ENCODE measurements at regions not wholly inside any gene's neighbourhood (a gene's known extent, or its start where the extent isn't known, plus 50 kb on each side); places are given as distances from the start of the nearest gene placed in this dataset.

- Histone ChIP-seq H3K4me1 (ENCODE audit: low read depth) (no peaks in the 10 kb centered on the region), H3K9me3 (ENCODE audit: low read depth) (no peaks in the 10 kb centered on the region), H3K27ac (no peak overlapping the region), H3K36me3 (no peaks in the 10 kb centered on the region), H3K4me3 (no peak overlapping the region), H3K27me3 (no peaks in the 10 kb centered on the region)
- no peak for TF ChIP-seq CTCF (IDR thresholded peaks at IDR 0.05; ENCODE audit: low read depth, low read length)
- no peak for DNase-seq (ENCODE audit: low read depth in 1 of 2, low spot score in 1 of 2)
Measured at GRCh38 chr12:127304751-127305725, 961.9 kb upstream of the TMEM132C start.

- Histone ChIP-seq H3K4me3 (no peak overlapping the region), H3K36me3 (no peaks in the 10 kb centered on the region), H3K4me1 (ENCODE audit: low read depth) (no peaks in the 10 kb centered on the region), H3K27ac (no peak overlapping the region), H3K27me3 (no peaks in the 10 kb centered on the region), H3K9me3 (ENCODE audit: low read depth) (no peaks in the 10 kb centered on the region)
- no peak for TF ChIP-seq CTCF (IDR thresholded peaks at IDR 0.05; ENCODE audit: low read depth, low read length)
- no peak for DNase-seq (ENCODE audit: low read depth in 1 of 2, low spot score in 1 of 2)
Measured at GRCh38 chr12:127306604-127307215, 960.3 kb upstream of the TMEM132C start.

- TF ChIP-seq CTCF (IDR thresholded peaks at IDR 0.05; ENCODE audit: low read depth, low read length), result no peak
- Histone ChIP-seq H3K4me1 (ENCODE audit: low read depth) (peaks cover 4% of the 10 kb centered on the region), H3K27ac (no peak overlapping the region), H3K36me3 (no peaks in the 10 kb centered on the region), H3K4me3 (no peak overlapping the region), H3K27me3 (no peaks in the 10 kb centered on the region), H3K9me3 (ENCODE audit: low read depth) (no peaks in the 10 kb centered on the region)
- DNase-seq (ENCODE audit: low read depth in 1 of 2, low spot score in 1 of 2), result no peak
Measured at GRCh38 chr12:127307528-127307927, 959.4 kb upstream of the TMEM132C start.

GRCh38 chr12:127308148-127308547, 958.8 kb upstream of the TMEM132C start:
- TF ChIP-seq CTCF (IDR thresholded peaks at IDR 0.05; ENCODE audit: low read depth, low read length), result no peak
- no peak for DNase-seq (ENCODE audit: low read depth in 1 of 2, low spot score in 1 of 2)
- no peaks in the 10 kb centered on the region for H3K36me3 ChIP-seq
- no peak overlapping the region for H3K4me3 ChIP-seq
- no peak overlapping the region for H3K27ac ChIP-seq
- peaks cover 4% of the 10 kb centered on the region for H3K4me1 ChIP-seq (ENCODE audit: low read depth)
- no peaks in the 10 kb centered on the region for H3K9me3 ChIP-seq (ENCODE audit: low read depth)
- no peaks in the 10 kb centered on the region for H3K27me3 ChIP-seq

GRCh38 chr12:127310548-127310947, 956.4 kb upstream of the TMEM132C start:
- Histone ChIP-seq H3K9me3 (ENCODE audit: low read depth) (no peaks in the 10 kb centered on the region), H3K4me3 (no peak overlapping the region), H3K27me3 (no peaks in the 10 kb centered on the region), H3K27ac (no peak overlapping the region), H3K36me3 (no peaks in the 10 kb centered on the region), H3K4me1 (ENCODE audit: low read depth) (peaks cover 4% of the 10 kb centered on the region)
- no peak for TF ChIP-seq CTCF (IDR thresholded peaks at IDR 0.05; ENCODE audit: low read depth, low read length)
- no peak for DNase-seq (ENCODE audit: low read depth in 1 of 2, low spot score in 1 of 2)
